ENCODE measurements at regions not wholly inside any gene's neighbourhood (a gene's known extent, or its start where the extent isn't known, plus 50 kb on each side); places are given as distances from the start of the nearest gene placed in this dataset.

- no peak for DNase-seq (ENCODE audit: low read depth)
- no peak overlapping the region for H3K4me3 ChIP-seq (replicated peaks; ENCODE audit: low read depth, low read length)
- no peak for TF ChIP-seq CTCF (IDR thresholded peaks at IDR 0.05; ENCODE audit: low read length, missing control alignments)
Measured at GRCh38 chr10:106213493-106213892, 951.0 kb downstream of the SORCS1 start.

GRCh38 chr10:106198275-106198674 lies 966.2 kb downstream of the SORCS1 start:
- TF ChIP-seq CTCF (IDR thresholded peaks at IDR 0.05; ENCODE audit: low read length, missing control alignments) = no peak
- no peak for DNase-seq (ENCODE audit: low read depth)

GRCh38 chr10:106189292-106189691 lies 975.2 kb downstream of the SORCS1 start:
- TF ChIP-seq CTCF (IDR thresholded peaks at IDR 0.05; ENCODE audit: low read length, missing control alignments) = peak; percentile 60
- DNase-seq (ENCODE audit: low read depth) = peak; percentile 57
- H3K4me3 ChIP-seq (replicated peaks; ENCODE audit: low read depth, low read length) = no peak overlapping the region

More at GRCh38 chr10:106198275-106198674, 966.2 kb downstream of the SORCS1 start:
- no peak overlapping the region for H3K4me3 ChIP-seq (replicated peaks; ENCODE audit: low read depth, low read length)

- DNase-seq (ENCODE audit: low read depth) = peak; percentile 63
- TF ChIP-seq CTCF (IDR thresholded peaks at IDR 0.05; ENCODE audit: low read length, missing control alignments) = no peak
- no peak overlapping the region for H3K4me3 ChIP-seq (replicated peaks; ENCODE audit: low read depth, low read length)
Measured at GRCh38 chr10:106185951-106186350, 978.6 kb downstream of the SORCS1 start.

GRCh38 chr10:106183041-106183440 lies 981.5 kb downstream of the SORCS1 start:
- no peak for TF ChIP-seq CTCF (IDR thresholded peaks at IDR 0.05; ENCODE audit: low read length, missing control alignments)
- DNase-seq (ENCODE audit: low read depth) = no peak
- H3K4me3 ChIP-seq (replicated peaks; ENCODE audit: low read depth, low read length) = no peak overlapping the region

GRCh38 chr10:106182542-106182941 lies 982.0 kb downstream of the SORCS1 start:
- DNase-seq (ENCODE audit: low read depth) = no peak
- TF ChIP-seq CTCF (IDR thresholded peaks at IDR 0.05; ENCODE audit: low read length, missing control alignments) = no peak
- H3K4me3 ChIP-seq (replicated peaks; ENCODE audit: low read depth, low read length) = no peak overlapping the region

GRCh38 chr10:106181501-106181900 lies 983.0 kb downstream of the SORCS1 start:
- no peak overlapping the region for H3K4me3 ChIP-seq (replicated peaks; ENCODE audit: low read depth, low read length)
- peak; percentile 60 for DNase-seq (ENCODE audit: low read depth)
- TF ChIP-seq CTCF (IDR thresholded peaks at IDR 0.05; ENCODE audit: low read length, missing control alignments) = no peak
